HG03280 (cell line): ENCODE measurements at regions not wholly inside any gene's neighbourhood (a gene's known extent, or its start where the extent isn't known, plus 50 kb on each side); places are given as distances from the start of the nearest gene placed in this dataset.

Experiments
- ATAC-seq: cut with Tn5 transposase; IDR thresholded peaks from one replicate; pipeline ENCODE4 v1.9.1; 2021; ENCODE audit warnings: mild to moderate bottlenecking, moderate library complexity; ENCODE audit not compliant: unreplicated experiment

DNA sequence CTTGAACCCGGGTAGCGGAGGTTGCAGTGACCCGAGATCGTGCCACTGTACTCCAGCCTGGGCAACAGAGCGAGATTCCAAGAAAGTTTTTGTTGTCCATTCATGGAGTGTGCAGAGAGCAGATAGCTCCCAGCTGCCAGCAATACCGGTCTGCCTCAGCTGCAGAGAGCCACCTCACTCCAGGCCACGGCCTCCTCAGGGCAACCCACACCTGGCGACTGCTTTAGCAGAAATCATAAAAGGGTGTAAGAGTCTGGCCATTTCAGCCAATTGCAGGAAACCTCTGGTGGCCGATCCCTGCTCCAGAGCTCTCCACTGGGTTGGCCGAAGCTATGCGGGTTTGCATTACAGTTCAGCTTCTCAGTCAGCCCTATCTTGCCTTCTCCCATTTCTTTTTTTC lies 227.4 kb upstream of the BCOR start:
- ATAC-seq: no peak

DNA sequence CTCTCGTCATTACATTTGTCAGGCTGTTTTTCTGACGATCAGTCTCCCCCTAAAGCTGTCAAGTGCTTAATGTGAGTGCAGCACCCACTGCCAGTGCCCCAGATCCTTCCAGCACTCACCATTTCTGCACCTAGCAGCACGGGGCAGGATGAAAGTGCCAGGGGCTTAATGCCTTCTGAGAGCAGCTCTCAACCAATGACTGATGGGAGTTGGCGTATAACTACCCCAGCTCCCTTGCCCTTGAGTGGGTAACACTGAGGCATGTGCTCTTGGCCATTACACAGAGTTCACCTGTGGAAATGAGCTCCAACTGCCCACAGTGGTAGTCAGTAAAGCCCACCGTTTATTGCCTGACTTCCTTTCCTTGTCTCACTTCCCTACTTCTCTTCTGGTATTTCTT lies 226.2 kb upstream of the BCOR start:
- no peak for ATAC-seq

DNA sequence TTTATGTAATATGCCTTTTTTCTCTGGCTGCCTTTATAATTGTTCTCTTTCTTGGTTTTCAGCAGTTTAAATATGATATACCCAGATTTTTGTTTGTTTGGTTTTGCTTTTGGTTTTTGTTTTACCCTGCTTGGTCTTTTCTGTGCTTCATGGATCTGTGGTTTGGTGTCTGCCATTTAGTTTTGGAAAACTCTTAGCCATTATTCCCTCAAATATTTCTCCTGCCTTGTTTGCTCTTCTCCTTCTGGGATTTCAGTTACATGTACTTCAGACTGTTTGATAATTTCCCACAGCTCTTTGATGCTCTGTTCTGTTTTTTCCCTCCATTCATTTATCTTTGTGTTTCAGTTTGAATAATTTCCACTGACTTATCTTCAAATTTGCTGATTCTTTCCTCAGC lies 223.1 kb upstream of the BCOR start:
- no peak for ATAC-seq

DNA sequence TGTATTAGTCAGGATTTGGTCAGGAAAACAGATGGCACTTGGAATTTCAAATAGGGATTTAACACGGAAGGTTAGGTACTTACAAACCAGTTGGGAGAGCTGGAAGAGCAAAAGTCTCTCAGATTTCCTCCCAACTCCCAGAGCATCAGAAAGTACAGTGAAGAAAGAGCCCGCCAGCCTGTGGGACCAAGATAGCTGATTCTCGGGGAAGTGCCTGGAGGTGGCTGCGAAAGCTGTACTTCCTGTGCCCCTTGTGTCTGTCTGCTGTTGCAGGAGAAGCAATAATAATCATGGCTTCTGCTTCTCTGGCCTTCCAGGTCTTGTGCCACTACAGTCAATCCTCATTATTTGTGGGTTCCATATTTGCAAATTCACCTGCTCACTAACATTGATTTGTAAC lies 221.0 kb upstream of the BCOR start:
- ATAC-seq: no peak

DNA sequence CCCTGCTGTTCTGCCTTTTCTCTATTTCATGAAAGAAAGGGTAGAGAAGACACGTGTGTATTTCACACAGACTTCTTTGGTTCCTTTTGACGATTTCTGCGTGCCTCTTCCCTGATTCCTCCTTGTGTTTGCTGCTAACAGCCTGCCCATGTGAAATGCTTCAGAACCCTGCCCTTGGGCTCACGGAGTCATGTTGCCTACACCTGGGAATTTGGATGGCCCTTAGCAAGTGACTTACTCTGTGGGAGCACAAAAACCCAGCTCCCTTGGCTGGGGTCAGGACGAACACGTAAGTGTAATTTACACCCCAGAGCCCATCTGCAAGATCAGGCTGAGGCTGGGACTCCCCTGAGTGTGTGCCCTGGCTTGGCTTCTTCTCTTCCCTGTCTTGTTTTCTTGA lies 220.3 kb upstream of the BCOR start:
- no peak for ATAC-seq

DNA sequence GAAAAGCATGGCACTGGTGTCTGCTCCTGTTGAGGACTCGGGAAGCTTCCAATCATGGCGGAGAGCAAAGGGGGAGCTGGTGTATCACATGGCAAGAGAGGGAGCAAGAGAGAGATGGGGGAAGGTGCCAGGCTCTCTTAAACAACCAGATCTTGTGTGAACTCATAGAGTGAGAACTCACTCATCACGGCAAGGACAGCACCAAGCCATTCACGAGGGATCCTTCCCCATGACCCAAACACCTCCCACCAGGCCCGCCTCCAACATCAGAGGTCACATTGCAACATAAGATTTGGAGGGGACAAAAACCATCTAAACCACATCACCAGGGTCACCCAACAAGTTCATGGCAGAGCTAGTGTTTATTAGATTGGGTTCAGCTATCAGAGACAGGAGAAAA lies 218.7 kb upstream of the BCOR start:
- no peak for ATAC-seq

DNA sequence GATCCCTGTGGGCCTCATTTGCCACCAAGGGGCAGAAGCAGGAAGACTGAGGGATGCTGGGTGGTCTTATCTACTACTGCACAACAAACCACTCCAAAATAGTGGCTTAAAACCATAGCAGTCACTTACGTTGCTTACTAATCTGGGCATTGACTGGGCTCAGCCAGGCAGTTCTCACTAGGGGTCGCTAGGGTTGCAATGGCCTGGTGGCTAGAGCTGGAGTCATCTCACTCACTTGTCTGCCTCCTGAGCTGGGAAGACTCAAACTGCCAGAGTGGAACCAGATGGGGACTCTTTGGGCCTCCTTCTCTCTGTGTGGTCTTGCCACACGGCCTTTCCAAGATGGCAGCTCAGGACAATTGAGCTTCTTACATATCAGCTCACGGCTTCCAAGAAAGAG lies 216.3 kb upstream of the BCOR start:
- ATAC-seq: no peak

DNA sequence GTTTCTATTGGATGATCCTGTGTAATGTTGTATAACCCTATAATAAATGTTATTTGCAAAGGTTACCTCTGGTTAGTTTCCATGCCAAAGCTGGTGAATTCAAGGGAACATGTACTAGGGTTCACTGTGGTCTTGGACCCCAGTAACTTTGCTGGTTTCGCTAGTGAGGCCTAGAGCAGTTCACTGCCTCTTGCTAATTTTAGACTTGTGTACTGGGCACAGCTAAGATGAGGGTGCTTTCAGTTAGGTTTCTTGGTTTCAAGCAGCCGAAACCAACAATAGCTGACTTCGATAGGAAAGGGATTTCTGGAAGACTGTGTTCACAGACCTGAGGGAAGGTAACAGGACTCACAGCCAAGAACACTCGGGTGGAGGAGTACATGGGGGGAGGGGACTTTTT lies 215.5 kb upstream of the BCOR start:
- no peak for ATAC-seq

DNA sequence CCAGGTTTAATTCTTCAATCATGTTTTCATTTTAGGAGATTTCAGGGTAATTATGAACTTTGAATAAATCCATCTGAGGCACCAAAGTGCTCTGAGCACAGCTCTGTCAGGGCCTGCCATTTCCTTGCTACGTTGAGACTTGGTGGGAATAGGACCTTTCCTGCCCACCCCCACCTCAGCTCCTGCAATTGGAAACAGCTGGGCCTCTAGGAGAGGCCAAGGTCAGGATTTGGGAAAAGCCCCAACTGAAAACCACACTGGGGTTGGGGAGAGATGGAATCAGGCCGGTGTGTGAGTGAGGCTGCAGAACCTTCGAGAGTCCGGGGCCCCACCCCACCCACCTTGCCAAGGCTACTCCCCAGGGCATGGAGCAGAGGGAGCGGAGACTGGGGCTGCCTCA lies 212.7 kb upstream of the BCOR start:
- no peak for ATAC-seq

DNA sequence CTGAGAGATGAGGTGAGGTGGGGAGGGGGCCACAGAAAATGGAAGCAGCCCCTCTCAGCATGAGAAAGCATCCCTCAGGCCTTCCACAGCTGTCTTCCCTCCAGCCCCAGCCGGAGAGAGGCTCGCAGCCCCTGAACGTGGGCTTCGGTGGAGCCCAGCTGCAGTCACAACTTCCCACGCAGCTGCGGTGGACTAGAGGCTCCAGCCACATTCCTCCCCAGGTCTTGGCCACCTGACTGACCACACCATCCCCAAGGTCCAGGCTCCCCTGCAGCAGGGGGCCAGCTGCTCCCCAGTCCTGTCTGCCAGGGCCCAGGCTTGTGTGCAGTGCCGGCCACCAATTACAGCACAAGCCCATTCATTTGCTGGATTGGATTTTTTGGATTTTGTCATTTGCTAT lies 212.3 kb upstream of the BCOR start:
- no peak for ATAC-seq

DNA sequence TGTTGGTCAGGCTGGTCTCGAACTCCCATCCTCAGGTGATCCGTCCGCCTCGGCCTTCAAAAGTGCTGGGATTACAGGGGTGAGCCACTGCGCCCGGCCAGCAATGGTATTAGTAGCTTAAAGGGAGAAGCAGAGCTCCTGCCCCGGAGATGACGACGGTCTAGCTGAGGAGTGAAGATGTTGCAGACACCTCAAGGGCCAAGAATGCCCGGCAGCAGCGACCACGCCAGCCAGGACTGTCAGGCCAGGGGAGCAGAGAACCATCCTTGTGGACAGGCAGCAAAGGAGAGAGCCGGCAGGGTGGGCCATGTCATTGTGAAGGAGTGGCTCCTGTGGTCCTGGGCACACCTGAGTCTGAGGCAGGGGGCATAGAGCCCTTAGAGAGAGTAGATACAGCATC lies 210.1 kb upstream of the BCOR start:
- no peak for ATAC-seq

DNA sequence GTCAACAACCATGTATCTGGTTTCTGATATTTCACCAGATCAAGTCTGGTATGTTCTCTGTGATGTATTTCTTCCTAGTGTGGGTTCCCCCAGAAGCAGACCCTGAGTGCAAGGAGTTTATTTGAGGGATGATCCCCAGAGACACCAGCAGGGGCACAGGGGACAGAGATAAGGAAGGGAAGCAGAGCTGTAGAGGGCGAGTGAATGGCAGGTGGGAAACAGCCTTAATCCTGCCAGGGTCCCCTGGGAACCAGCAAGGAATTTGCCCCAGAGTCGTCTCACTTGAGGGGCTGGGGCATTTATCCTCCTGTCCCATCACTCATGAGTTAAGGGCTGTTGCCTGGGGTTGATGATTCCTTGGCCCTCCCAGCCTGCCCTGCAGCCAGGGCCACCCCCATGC lies 206.4 kb upstream of the BCOR start:
- no peak for ATAC-seq

DNA sequence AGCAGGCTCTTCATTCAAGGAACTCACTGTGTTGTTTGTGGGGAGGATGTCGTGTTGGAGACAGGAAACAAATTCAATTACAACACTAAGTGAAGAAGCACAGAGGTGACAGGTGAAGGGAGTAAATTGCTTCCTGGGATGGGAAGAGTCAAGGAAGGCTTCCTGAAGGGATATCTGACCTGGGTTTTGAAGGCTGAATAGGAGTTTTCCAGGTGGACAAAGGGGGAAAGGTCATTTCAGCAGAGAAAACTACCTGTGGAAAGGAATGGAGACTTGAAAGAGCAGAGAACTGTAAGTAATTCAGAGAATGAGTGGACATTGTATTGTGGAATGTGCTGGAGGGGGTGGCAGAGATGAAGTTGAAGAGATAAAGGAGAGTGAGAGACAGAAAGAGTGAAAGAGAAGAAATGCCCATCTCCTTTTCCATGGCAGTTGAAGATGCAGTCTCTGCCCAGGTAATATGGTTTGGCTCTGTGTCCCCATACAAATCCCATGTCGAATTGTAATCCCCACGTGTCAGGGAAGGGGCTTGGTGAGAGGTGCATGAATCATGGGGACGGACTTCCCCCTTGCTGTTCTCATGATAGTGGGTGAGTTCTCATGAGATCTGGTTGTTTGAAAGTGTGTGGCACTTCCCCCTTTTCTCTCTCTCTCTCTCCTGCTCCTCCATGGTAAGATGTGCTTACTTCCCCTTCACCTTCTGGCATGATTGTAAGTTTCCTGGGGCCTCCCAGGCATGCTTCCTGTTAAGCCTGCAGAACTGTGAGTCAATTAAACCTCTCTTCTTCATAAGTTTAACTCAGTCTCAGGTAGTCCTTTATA lies 205.7 kb upstream of the BCOR start:
- ATAC-seq: no peak

DNA sequence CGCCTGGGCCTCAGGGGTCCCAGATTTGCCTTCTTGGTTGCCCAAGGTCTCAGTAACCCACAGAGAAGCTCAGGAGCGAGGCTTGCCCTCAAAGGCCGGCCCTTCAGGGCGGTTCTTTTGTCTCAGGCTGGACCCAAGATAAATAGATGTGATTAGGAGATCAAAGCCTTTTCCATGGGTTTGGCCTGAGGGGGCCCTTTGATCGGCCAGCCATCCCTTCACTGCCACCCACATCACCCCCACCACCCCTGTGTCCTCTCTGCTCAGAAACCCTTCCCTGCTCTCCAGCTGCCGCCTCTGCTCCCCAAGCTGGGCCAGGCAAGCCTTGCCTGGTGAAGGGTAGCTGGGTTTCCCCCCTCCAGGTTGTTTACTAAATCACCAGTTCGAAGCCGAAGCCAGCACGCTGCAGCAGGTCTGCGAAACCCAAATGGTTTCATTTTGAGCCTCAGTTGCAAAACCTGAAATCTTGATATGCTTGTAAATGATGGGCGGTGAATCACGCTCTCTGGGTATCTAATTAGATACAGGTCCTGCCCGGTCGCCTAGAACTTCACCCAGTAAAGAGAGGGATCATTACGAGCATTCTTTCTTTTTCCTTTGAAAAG lies 202.6 kb upstream of the BCOR start:
- ATAC-seq: peak; percentile 43

DNA sequence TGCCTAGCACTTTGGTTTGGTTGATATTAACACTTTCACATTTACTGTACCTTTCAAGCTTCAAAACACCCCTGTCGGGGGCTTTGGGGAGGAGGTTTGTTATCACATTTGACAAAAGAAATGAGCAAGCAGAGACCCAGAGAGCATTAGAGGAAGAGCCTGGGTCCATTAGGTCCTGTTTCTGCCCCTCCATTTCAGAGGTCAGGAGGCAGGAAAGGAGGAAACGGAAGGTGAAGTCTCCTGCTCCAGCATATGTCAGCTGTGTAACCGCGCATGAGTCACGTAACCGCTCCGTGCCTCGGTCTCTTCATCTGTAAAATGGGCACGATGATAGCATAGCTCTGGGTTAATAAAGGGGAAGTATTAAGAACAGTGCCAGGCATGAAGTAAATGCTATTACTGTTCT lies 201.9 kb upstream of the BCOR start:
- peak; percentile 42 for ATAC-seq

DNA sequence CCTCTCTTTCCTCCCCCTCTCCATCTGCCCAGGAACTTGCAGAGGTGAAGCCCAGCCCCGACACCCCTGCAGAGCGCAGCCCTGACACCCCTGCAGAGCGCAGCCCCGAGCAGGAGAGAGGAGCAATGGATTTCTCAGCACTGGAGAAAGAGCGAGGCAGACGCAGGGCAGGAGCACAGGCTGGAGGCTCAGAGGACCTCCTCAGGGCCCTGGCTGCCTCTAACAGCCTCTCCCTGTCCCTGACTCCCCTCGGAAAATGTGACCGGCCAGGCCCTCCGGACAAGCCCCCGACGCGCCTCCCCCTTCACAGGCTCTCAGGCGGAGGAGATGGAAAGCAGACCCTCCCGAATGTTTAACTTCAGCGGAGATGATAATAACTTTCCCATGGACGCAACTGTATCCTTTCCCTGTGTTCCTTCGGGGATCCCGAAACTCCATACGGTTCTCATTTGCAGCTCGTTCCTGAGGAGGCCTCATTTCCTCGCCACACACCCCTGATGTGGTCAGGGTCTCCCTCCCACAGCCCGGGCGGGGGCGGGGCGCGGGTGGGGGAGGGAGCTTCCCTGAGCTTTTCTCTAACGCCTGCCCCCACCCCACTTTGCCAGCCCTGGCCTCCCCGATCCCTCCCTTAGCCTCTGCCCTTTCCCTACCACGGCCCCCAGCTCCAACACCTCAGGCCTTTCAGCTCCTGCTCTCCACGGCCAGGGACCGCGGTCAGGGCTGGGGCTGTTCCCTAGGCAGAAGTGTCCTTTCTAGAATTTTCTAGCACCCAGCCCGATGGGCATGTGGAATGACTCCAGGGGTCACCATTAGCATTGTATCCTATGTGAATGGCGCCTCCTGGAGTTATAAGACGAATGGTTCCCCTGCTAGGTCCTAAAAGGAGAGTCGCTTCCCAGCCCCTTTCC lies 201.1 kb upstream of the BCOR start:
- ATAC-seq: no peak

DNA sequence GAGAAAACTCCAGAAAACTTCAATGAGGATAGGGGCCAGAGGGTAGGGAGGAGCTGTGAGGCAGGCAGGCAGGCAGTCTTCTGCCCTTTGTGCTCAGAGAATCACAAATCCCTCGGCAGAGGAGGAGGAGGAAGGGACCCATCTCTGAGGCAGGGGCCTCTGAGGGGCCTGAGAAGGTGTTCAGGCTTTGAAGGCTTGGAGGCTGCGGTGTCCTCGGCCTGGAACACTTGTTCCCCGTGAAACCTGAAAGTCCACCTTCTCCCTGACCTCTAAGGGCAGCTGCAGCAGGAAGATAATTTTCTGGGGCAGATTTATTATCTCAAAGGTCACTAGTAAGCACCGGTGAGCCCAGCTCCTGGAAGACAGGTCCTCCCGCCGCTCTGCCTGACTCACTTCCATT lies 200.3 kb upstream of the BCOR start:
- ATAC-seq: no peak

DNA sequence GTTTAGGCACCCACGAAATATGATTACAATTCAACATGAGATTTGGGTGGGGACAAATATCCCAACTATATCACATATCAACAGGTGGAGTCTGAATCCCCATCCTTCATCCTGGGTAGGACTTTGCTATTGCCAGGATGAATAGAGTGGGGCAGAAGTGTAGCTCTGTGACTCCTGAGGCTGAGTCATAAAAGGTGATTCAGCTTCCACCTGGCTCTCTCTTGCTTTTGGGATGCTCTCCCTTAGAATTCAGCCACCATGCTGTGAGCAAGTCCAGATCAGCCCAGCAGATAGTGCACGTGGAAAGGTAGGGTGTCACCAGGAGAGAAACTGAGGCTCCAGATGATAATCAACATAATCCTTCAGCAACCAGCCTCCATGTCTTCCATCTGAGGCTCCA lies 193.8 kb upstream of the BCOR start:
- ATAC-seq: no peak

DNA sequence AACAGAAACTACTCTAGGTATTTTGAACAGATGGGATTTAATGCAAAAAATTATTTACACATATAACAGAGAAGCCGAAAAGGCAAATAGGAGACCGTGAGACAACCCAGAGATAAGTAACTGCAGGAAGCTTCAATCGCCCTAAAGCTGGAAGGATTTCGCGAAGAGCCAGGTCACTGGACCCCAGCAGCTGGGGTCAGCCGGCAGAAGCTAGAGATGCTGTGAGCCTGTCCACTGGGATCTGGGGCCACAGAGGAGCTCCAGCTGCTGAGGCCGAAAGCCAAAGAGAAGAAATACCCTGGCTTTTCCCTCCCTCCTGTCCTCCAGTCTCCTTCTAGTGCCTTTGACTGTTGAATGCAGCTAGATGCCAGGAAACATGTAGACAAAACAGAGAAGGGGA lies 192.8 kb upstream of the BCOR start:
- no peak for ATAC-seq

DNA sequence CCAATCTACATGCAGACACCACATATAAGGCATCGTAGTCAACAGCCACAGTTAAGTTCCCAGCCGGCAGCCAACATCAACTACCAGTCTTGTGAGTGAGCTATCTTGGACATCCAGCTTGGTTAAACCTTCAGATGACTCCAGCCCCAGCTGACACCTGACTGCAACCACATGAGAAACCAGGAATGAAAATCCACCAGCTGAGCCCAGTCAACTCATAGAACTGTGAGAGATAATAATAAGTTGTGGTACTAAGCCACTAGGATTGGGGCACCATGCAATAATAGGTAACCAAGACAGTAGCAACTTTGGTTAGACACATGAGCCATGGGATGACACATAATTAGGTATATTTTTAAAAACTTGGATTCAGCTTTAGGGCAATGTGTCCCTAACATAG lies 188.1 kb upstream of the BCOR start:
- ATAC-seq: no peak

DNA sequence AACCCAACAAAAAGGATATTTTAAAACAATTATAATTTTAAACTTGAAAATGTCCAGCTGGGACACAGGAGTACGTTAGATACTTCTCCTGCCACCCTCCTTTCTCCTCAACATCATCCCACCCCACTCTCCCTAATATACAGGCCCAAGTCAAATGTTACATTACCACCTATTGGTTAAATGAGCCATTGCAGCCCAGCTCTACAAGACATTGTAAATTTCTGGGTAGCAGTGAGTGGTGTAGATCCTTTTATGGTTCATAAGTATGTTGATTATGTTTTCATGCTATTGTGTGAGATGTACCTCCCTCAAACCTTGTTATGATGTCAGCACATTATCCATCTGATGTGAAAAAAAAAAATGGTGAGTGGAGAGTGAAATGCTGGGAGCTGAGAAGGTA lies 187.1 kb upstream of the BCOR start:
- ATAC-seq: no peak

DNA sequence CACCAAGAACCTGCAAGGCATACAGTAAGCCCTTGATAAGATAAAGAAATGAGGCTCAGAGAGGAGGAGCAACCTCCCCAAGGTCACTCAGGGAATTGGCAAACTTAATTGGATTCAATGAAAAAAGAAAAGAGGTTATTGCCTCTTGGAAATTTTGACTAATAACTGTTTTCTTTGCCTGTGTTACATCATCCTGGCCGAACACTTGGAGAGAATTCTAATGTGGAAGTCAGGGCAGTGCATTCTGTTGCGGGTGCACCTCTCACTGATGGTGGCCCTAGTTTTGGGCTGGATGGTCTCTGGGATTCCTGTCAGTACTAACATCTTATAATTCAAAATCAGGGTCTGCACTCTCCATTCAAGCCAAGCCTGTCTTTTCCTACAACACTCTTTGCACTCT lies 186.2 kb upstream of the BCOR start:
- no peak for ATAC-seq
